H1 (cell line): ENCODE measurements at regions not wholly inside any gene's neighbourhood (a gene's known extent, or its start where the extent isn't known, plus 50 kb on each side); places are given as distances from the start of the nearest gene placed in this dataset.

ENCODE experiments used
- SIN3A ChIP-seq, 2 experiments: IDR thresholded peaks in 1 of 2; conservative IDR thresholded peaks in 1 of 2; 2 replicates each; pipeline ENCODE4 v1.6.1; 2011 to 2012; ENCODE audit warnings: low read length in 2 of 2, improper control_type of control experiment in 1 of 2, low read depth in 1 of 2, mild to moderate bottlenecking in 1 of 2

DNA sequence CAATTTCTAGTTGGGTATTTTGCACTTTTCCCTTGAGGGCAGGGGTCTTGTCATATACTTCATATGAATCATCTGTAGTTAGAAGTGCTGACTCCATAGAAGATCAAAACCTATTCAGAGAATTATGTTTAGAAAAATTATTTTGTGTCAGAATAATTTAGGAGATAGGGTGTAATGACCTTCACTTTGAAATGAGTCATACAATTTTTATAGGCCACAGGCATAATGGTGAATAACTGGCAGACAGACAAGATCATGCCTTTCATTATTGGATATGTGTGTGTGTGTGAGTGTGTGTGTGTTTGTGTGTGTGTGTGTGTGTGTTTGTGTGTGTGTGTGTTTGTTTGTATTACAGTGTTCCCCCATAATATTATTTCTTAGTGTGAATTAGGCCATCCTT lies 523.0 kb downstream of the ANKRD7 start (continued):
- no peak for TF ChIP-seq SIN3A (conservative IDR thresholded peaks at IDR 0.05 in 1 of 2, IDR thresholded peaks at IDR 0.05 in 1 of 2; ENCODE audit: low read depth in 1 of 2, low read length in 2 of 2)
- TF ChIP-seq, all 59 proteins: peak for 0
